Neuronal stem cell (in vitro differentiated cells): ENCODE measurements at regions not wholly inside any gene's neighbourhood (a gene's known extent, or its start where the extent isn't known, plus 50 kb on each side); places are given as distances from the start of the nearest gene placed in this dataset.
A peak's percentile ranks its signal among the peaks of the same experiment; 100 is the strongest.

Experiments used
- DNase-seq: peaks from one replicate; pipeline ENCODE4 v3.0.0-alpha.2; 2013; ENCODE audit warnings: low spot score
- H2AFZ ChIP-seq: one replicate; pipeline ENCODE4 v1.6.1; 2013; ENCODE audit warnings: mild to moderate bottlenecking, low read length, inconsistent platforms
- H2AK5ac ChIP-seq: 2 replicates; pipeline ENCODE4 v1.6.1; 2013; ENCODE audit warnings: low read depth, mild to moderate bottlenecking, inconsistent platforms, low read length, moderate library complexity, mixed read lengths
- H2BK120ac ChIP-seq: 2 replicates; pipeline ENCODE4 v1.6.1; 2013; ENCODE audit warnings: low read depth, mild to moderate bottlenecking, inconsistent platforms, low read length, moderate library complexity, mixed read lengths
- H2BK12ac ChIP-seq: one replicate; pipeline ENCODE4 v1.6.1; 2013; ENCODE audit warnings: low read length, inconsistent platforms
- H2BK15ac ChIP-seq: 2 replicates; pipeline ENCODE4 v1.6.1; 2013; ENCODE audit warnings: mild to moderate bottlenecking, low read length, inconsistent platforms, mixed read lengths
- H2BK5ac ChIP-seq: one replicate; pipeline ENCODE4 v1.6.1; 2013; ENCODE audit warnings: inconsistent platforms, mild to moderate bottlenecking, low read length, moderate library complexity
- H3K14ac ChIP-seq: one replicate; pipeline ENCODE4 v1.6.1; 2013; ENCODE audit warnings: low read length, inconsistent platforms
- H3K18ac ChIP-seq: 2 replicates; pipeline ENCODE4 v1.6.1; 2013; ENCODE audit warnings: low read length, inconsistent platforms
- H3K23ac ChIP-seq: 2 replicates; pipeline ENCODE4 v1.6.1; 2013; ENCODE audit warnings: low read depth, mild to moderate bottlenecking, mixed read lengths, low read length, inconsistent platforms; ENCODE audit not compliant: poor library complexity
- H3K27ac ChIP-seq: replicated peaks from 3 replicates; pipeline ENCODE4 v1.5.1; 2013; ENCODE audit warnings: low read length, inconsistent platforms
- H3K27me3 ChIP-seq, 3 experiments: 2 replicates each; pipeline ENCODE4 v1.6.1; 2013; ENCODE audit warnings: low read length in 3 of 3, mild to moderate bottlenecking in 2 of 3, inconsistent platforms in 1 of 3, low read depth in 1 of 3, mixed read lengths in 1 of 3, moderate library complexity in 1 of 3; ENCODE audit not compliant: control insufficient read depth in 3 of 3, insufficient read depth in 3 of 3
- H3K36me3 ChIP-seq, 2 donors: replicated peaks in 1 of 2; 2 replicates each; pipeline ENCODE4 v1.6.1; 2013; ENCODE audit warnings: low read length in 2 of 2; ENCODE audit not compliant: control insufficient read depth in 2 of 2, insufficient read depth in 2 of 2
- H3K4ac ChIP-seq: 2 replicates; pipeline ENCODE4 v1.6.1; 2013; ENCODE audit warnings: inconsistent platforms, mild to moderate bottlenecking, low read length, moderate library complexity
- H3K4me1 ChIP-seq, 2 donors: 1 replicate in 1 of 2; 2 replicates in 1 of 2; pipeline ENCODE4 v1.6.1; 2013; ENCODE audit warnings: low read length in 2 of 2, low read depth in 1 of 2; ENCODE audit not compliant: control insufficient read depth in 2 of 2, insufficient read depth in 1 of 2
- H3K4me2 ChIP-seq: one replicate; pipeline ENCODE4 v1.6.1; 2013; ENCODE audit warnings: mild to moderate bottlenecking, low read length, inconsistent platforms; ENCODE audit not compliant: insufficient read depth, poor library complexity, severe bottlenecking
- H3K4me3 ChIP-seq, 2 donors: 2 replicates each; pipeline ENCODE4 v1.5.1; 2013; ENCODE audit warnings: low read length in 2 of 2, mild to moderate bottlenecking in 2 of 2, inconsistent platforms in 1 of 2, moderate library complexity in 1 of 2
- H3K79me1 ChIP-seq: one replicate; pipeline ENCODE4 v1.6.1; 2013; ENCODE audit warnings: low read depth, mild to moderate bottlenecking, inconsistent platforms, low read length, moderate library complexity
- H3K9ac ChIP-seq: one replicate; pipeline ENCODE4 v1.6.1; 2013; ENCODE audit warnings: mild to moderate bottlenecking, low read depth, low read length, inconsistent platforms; ENCODE audit not compliant: poor library complexity
- H3K9me3 ChIP-seq, 2 donors: replicated peaks in 1 of 2; 2 replicates each; pipeline versions ENCODE3 to v1.6.1; 2013; ENCODE audit warnings: low read length in 2 of 2, mild to moderate bottlenecking in 2 of 2, inconsistent platforms in 1 of 2, low read depth in 1 of 2, mixed read lengths in 1 of 2, moderate library complexity in 1 of 2; ENCODE audit not compliant: control insufficient read depth in 2 of 2, insufficient read depth in 1 of 2
- H4K8ac ChIP-seq: one replicate; pipeline ENCODE4 v1.6.1; 2013; ENCODE audit warnings: low read depth, mild to moderate bottlenecking, inconsistent platforms, low read length, moderate library complexity
- H4K91ac ChIP-seq: one replicate; pipeline ENCODE4 v1.6.1; 2013; ENCODE audit warnings: low read length, low read depth, mild to moderate bottlenecking, inconsistent platforms; ENCODE audit not compliant: poor library complexity
- WGBS, 2 donors: extraction: QIAGEN DNeasy Blood & Tissue Kit; methylation state at CpG; one replicate each; pipeline ENCODE4 v1.1.7; 2013; ENCODE audit warnings: missing lambda C conversion rate in 2 of 2, mixed read lengths in 1 of 2; ENCODE audit not compliant: insufficient read length in 2 of 2, insufficient replicate concordance in 1 of 2; ENCODE audit errors: extremely low coverage in 2 of 2; 5-methylcytosine and 5-hydroxymethylcytosine counted together

DNA sequence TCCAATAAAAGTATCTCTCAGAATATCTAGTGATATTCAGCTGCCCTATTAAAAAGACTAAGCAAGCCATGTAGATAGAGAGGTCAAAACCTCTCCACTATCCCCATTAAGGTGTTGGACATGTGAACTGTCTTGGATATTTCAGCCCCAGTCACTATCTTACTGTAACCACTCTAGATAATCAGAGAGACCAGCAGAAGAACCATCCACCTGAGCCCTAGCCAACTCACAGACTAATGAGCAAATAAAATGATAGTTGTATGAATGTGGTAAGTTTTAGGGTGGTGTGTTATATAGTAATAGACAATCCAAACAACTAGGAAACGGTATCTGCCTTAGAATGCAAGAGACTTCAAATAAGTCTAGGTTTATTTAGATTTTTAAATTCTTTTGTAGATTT lies 268.6 kb upstream of the KLF14 start:
- H3K23ac ChIP-seq = no peak overlapping the region
- H3K79me1 ChIP-seq = no peaks in the 10 kb centered on the region
- no peak overlapping the region for H3K9ac ChIP-seq
- H3K18ac ChIP-seq = no peak overlapping the region
- no peak overlapping the region for H3K14ac ChIP-seq
- H2BK12ac ChIP-seq = no peak overlapping the region
- H3K4me1 ChIP-seq = peaks cover 0 to 2% of the 10 kb centered on the region in 2 donors
- H4K8ac ChIP-seq = no peak overlapping the region
- no peak overlapping the region for H3K4me3 ChIP-seq
- no peak overlapping the region for H3K4ac ChIP-seq
- H3K27ac ChIP-seq = no peak overlapping the region
- no peak overlapping the region for H2BK5ac ChIP-seq
- H3K9me3 ChIP-seq = peaks cover 0 to 3% of the 10 kb centered on the region in 2 donors
- no peaks in the 10 kb centered on the region for H3K36me3 ChIP-seq
- no peak overlapping the region for H2BK15ac ChIP-seq
- no peak overlapping the region for H4K91ac ChIP-seq
- no peak overlapping the region for H2AFZ ChIP-seq
- no peaks in the 10 kb centered on the region for H3K27me3 ChIP-seq
- no peak overlapping the region for H3K4me2 ChIP-seq
- WGBS, 2 donors = no CpG with 5 or more reads among the region's 1 CpG
- no peak overlapping the region for H2BK120ac ChIP-seq
- no peak overlapping the region for H2AK5ac ChIP-seq
- no peak for DNase-seq

DNA sequence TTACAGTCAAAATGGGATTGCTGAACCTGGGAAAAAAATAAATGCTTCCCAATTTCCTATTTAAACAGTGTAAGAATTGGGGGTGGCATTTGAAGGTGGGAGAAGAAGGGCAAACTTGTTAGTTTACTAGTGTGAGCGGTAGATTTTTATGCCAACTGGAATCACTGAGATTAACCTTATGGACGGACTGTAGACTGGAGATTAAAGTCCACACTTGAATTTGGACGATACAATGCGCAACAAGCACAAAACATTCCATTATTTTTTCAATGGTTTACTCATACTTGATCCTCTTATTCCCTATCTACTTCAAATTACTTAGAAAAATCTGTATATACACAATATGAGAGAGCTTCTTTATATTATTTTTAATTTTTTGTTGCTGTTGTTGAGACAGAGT lies 269.6 kb upstream of the KLF14 start:
- H4K91ac ChIP-seq = no peak overlapping the region
- no peak overlapping the region for H3K4ac ChIP-seq
- no peak overlapping the region for H3K18ac ChIP-seq
- no peak for DNase-seq
- no peak overlapping the region for H3K4me2 ChIP-seq
- H3K4me3 ChIP-seq = no peak overlapping the region
- H2BK120ac ChIP-seq = no peak overlapping the region
- no peaks in the 10 kb centered on the region for H3K27me3 ChIP-seq
- H3K14ac ChIP-seq = no peak overlapping the region
- no peak overlapping the region for H4K8ac ChIP-seq
- no peak overlapping the region for H3K27ac ChIP-seq
- H3K79me1 ChIP-seq = no peaks in the 10 kb centered on the region
- no CpG with 5 or more reads among the region's 4 CpGs for WGBS, 2 donors
- H2AFZ ChIP-seq = no peak overlapping the region
- H3K36me3 ChIP-seq = no peaks in the 10 kb centered on the region
- no peak overlapping the region for H3K9ac ChIP-seq
- H2AK5ac ChIP-seq = no peak overlapping the region
- no peak overlapping the region for H3K23ac ChIP-seq
- peaks cover 0 to 3% of the 10 kb centered on the region in 2 donors for H3K9me3 ChIP-seq
- H3K4me1 ChIP-seq = peaks cover 1 to 4% of the 10 kb centered on the region in 2 donors
- H2BK12ac ChIP-seq = no peak overlapping the region
- H2BK5ac ChIP-seq = no peak overlapping the region
- no peak overlapping the region for H2BK15ac ChIP-seq

DNA sequence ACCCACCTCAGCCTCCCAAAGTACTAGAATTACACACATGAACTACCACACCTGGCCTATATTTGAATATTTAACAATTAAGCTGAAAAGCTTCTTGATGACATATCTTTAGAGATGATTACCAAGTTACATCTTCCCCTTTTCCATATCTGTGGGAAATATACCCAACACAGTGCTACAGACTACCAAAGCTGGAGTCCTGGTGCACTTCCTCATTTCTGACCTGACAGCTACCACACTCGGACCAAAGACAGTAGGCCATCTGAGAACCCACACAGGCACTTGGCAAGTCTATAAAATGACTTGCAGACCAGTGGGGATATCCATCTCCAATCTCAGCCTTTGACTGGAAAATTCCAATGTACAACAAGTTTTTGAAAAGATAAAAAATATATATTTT lies 270.4 kb upstream of the KLF14 start:
- no peak overlapping the region for H3K14ac ChIP-seq
- no peaks in the 10 kb centered on the region for H3K36me3 ChIP-seq
- H4K91ac ChIP-seq = no peak overlapping the region
- H3K4me1 ChIP-seq = peaks cover 4% of the 10 kb centered on the region in 2 donors
- H2AFZ ChIP-seq = no peak overlapping the region
- no peak overlapping the region for H3K4me3 ChIP-seq
- H2BK120ac ChIP-seq = no peak overlapping the region
- no peak overlapping the region for H3K4me2 ChIP-seq
- H3K27me3 ChIP-seq = no peaks in the 10 kb centered on the region
- no peak overlapping the region for H3K18ac ChIP-seq
- no peaks in the 10 kb centered on the region for H3K79me1 ChIP-seq
- no peak overlapping the region for H2BK15ac ChIP-seq
- no peak for DNase-seq
- H3K9ac ChIP-seq = no peak overlapping the region
- H3K9me3 ChIP-seq = peaks cover 0 to 3% of the 10 kb centered on the region in 2 donors
- H2BK5ac ChIP-seq = no peak overlapping the region
- no CpG with 5 or more reads among the region's 1 CpG for WGBS, 2 donors
- H3K23ac ChIP-seq = no peak overlapping the region
- no peak overlapping the region for H3K4ac ChIP-seq
- H2BK12ac ChIP-seq = no peak overlapping the region
- no peak overlapping the region for H2AK5ac ChIP-seq
- H3K27ac ChIP-seq = no peak overlapping the region
- H4K8ac ChIP-seq = no peak overlapping the region

DNA sequence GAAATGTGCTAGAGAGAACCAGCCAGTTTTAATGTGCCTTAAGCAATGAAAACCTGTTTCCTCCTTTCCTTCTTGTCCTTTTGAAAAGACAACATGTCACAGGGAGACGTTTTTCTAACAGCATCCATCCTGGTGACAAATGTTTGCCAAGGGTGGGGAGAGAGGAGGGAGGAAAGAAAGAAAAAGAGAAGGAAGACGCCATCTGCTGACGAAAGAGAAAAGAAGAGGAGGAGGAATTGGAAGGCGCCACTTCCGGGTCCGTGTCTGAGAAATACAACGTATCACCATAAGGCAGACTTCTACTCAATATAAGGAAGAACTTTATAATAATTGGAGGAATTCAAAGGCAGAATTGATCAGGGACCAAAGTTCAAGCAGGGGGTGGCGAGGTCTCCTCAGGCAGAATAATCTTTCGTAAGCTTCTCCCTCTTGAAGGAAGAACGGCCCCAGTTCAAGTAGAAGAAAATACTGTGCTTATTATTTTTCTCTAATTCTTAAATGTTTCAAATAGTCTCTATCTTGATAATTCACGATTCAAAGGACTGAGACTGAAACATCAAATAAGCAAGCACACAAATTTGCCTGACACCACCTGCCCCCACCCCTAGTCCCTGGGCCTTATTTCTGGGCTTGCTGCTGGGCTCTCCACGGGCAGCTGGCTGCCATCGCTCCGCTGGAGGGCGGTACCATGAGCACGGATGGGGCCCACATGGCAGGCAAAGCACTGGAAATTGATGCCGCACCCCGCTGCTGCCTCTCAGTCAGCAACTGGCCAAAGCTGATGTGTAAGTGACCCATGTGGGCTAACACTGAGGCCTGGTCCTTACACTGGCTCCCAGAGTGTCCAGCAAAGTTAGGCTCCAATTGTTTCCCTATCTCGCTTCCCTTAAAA lies 273.7 kb upstream of the KLF14 start:
- Histone ChIP-seq H2AK5ac (peak overlapping the region; percentile 78), H2BK12ac (no peak overlapping the region), H3K18ac (peak overlapping the region; percentile 41), H2BK5ac (no peak overlapping the region), H4K8ac (no peak overlapping the region), H2AFZ (peak overlapping the region; percentile 50), H2BK120ac (no peak overlapping the region), H3K4me3 (no peak overlapping the region), H3K23ac (no peak overlapping the region), H3K9me3 (peaks cover 0 to under 1% of the 10 kb centered on the region in 2 donors), H3K27ac (no peak overlapping the region), H3K4me2 (no peak overlapping the region), H3K4ac (no peak overlapping the region), H3K9ac (no peak overlapping the region), H3K27me3 (no peaks in the 10 kb centered on the region), H3K79me1 (no peaks in the 10 kb centered on the region), H2BK15ac (no peak overlapping the region), H3K4me1 (peaks cover 2 to 4% of the 10 kb centered on the region in 2 donors), H3K14ac (no peak overlapping the region), H4K91ac (no peak overlapping the region), H3K36me3 (no peaks in the 10 kb centered on the region)
- peak; percentile 36 for DNase-seq
- no CpG with 5 or more reads among the region's 19 CpGs for WGBS, 2 donors
